ENCODE measurements at regions not wholly inside any gene's neighbourhood (a gene's known extent, or its start where the extent isn't known, plus 50 kb on each side); places are given as distances from the start of the nearest gene placed in this dataset.

- no peak for TF ChIP-seq CTCF (IDR thresholded peaks at IDR 0.05)
- TF ChIP-seq, protein P1, sequence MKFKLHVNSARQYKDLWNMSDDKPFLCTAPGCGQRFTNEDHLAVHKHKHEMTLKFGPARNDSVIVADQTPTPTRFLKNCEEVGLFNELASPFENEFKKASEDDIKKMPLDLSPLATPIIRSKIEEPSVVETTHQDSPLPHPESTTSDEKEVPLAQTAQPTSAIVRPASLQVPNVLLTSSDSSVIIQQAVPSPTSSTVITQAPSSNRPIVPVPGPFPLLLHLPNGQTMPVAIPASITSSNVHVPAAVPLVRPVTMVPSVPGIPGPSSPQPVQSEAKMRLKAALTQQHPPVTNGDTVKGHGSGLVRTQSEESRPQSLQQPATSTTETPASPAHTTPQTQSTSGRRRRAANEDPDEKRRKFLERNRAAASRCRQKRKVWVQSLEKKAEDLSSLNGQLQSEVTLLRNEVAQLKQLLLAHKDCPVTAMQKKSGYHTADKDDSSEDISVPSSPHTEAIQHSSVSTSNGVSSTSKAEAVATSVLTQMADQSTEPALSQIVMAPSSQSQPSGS (CRISPR knock-in tag; IDR thresholded peaks at IDR 0.05; ENCODE audit: borderline replicate concordance, low read depth): no peak
- no peak for TF ChIP-seq KAT7 (CRISPR knock-in tag; IDR thresholded peaks at IDR 0.05; ENCODE audit: borderline replicate concordance)
- no peak for TF ChIP-seq SP1 (CRISPR knock-in tag; conservative IDR thresholded peaks at IDR 0.05)
- TF ChIP-seq FOXP1 (CRISPR knock-in tag; IDR thresholded peaks at IDR 0.05; ENCODE audit: borderline replicate concordance): no peak
- no peak for TF ChIP-seq ELF4 (CRISPR knock-in tag; IDR thresholded peaks at IDR 0.05; ENCODE audit: low read depth)
- TF ChIP-seq MAX (CRISPR knock-in tag; IDR thresholded peaks at IDR 0.05): no peak
Observed at GRCh38 chr7:21173436-21173835, 254.4 kb upstream of the SP4 start.
